HG02981 (cell line): ENCODE measurements at regions not wholly inside any gene's neighbourhood (a gene's known extent, or its start where the extent isn't known, plus 50 kb on each side); places are given as distances from the start of the nearest gene placed in this dataset.

Source experiments
- ATAC-seq: cut with Tn5 transposase; IDR thresholded peaks from one replicate; pipeline ENCODE4 v1.9.1; 2021; ENCODE audit warnings: mild to moderate bottlenecking, moderate library complexity; ENCODE audit not compliant: unreplicated experiment

GRCh38 chr3:127132876-127133275 lies 60.1 kb upstream of the PRR23E start:
- ATAC-seq = no peak

GRCh38 chr3:127133971-127134370 lies 59.0 kb upstream of the PRR23E start:
- no peak for ATAC-seq

- ATAC-seq = no peak
Measured at GRCh38 chr3:127134466-127134865, 58.5 kb upstream of the PRR23E start.

GRCh38 chr3:127134887-127135240 lies 58.1 kb upstream of the PRR23E start:
- no peak for ATAC-seq

- no peak for ATAC-seq
Measured at GRCh38 chr3:127135241-127136023, 57.5 kb upstream of the PRR23E start.

- ATAC-seq = no peak
Measured at GRCh38 chr3:127136024-127136600, 56.8 kb upstream of the PRR23E start.

- ATAC-seq = no peak
Measured at GRCh38 chr3:127136706-127137105, 56.2 kb upstream of the PRR23E start.

GRCh38 chr3:127137113-127137512 lies 55.8 kb upstream of the PRR23E start:
- ATAC-seq = no peak

- ATAC-seq = no peak
Measured at GRCh38 chr3:127137757-127138536, 55.0 kb upstream of the PRR23E start.

GRCh38 chr3:127139601-127140500 lies 53.1 kb upstream of the PRR23E start:
- ATAC-seq = no peak

GRCh38 chr3:127140501-127141460 lies 52.1 kb upstream of the PRR23E start:
- no peak for ATAC-seq

GRCh38 chr3:127141921-127142730 lies 50.8 kb upstream of the PRR23E start:
- no peak for ATAC-seq
